HCT116 (cell line): ENCODE measurements at regions not wholly inside any gene's neighbourhood (a gene's known extent, or its start where the extent isn't known, plus 50 kb on each side); places are given as distances from the start of the nearest gene placed in this dataset.

Source experiments
- ATAC-seq: fragments of 200-7000 bp; cut with Tn5 transposase; 2 replicates; pipeline ENCODE4 v1.9.1; 2020; ENCODE audit warnings: mild to moderate bottlenecking, moderate library complexity
- BruUV-seq: library from RNA; stranded (reverse); fragments of 400-500 nt; replicated peaks from 2 replicates; lab custom pipeline; 2021; lab: Mats Ljungman, UMichigan
- CTCF ChIA-PET: fragments of 300-600 bp; sonication (Branson Sonifier 250); formaldehyde crosslinking; loops from one replicate; lab custom pipeline; 2021; ENCODE audit warnings: antibody characterized with exemption; lab: Charles Lee
- POLR2A ChIA-PET: fragments of 300-600, 350-600 bp; sonication (Branson Sonifier 250); formaldehyde crosslinking; loops from one replicate; lab custom pipeline; 2021; ENCODE audit warnings: antibody characterized with exemption; lab: Charles Lee
- RAD21 ChIA-PET, 2 experiments: fragments of 300-600 bp; sonication (Branson Sonifier 250); formaldehyde crosslinking; loops; one replicate each; lab custom pipeline; 2023; ENCODE audit warnings: low total read pairs in 2 of 2; ENCODE audit not compliant: uncharacterized antibody in 2 of 2, unreplicated experiment in 2 of 2, low non-redundant PET in 1 of 2; lab: Charles Lee
- DNase-seq: peaks from one replicate; pipeline ENCODE4 v3.0.0-alpha.2; 2010; ENCODE audit warnings: low read depth, low spot score
- H2AFZ ChIP-seq: fragments of 200-600 bp; shearing (Covaris generic), sonication (generic); 2 replicates; pipeline ENCODE4 v1.6.1; 2017; ENCODE audit warnings: low read depth, mixed run types, mixed read lengths, antibody characterized with exemption, low read length; ENCODE audit not compliant: poor library complexity, severe bottlenecking
- H3K27ac ChIP-seq: 2 replicates; pipeline ENCODE4 v1.5.1; 2012; ENCODE audit warnings: low read depth, low read length
- H3K27me3 ChIP-seq: fragments of 200-600 bp; sonication (generic); 2 replicates; pipeline ENCODE4 v1.6.1; 2016; ENCODE audit warnings: mixed run types, low read length, mixed read lengths; ENCODE audit not compliant: insufficient read depth
- H3K36me3 ChIP-seq, 2 experiments: fragments of 200-500 bp in 1 of 2; fragments of 200-600 bp in 1 of 2; sonication (Bioruptor generic) in 1 of 2; sonication (generic) in 1 of 2; 2 replicates each; pipeline versions ENCODE4 v1.5.1 to v1.6.1; 2014 to 2016; ENCODE audit warnings: low read length in 2 of 2, inconsistent platforms in 1 of 2, mixed read lengths in 1 of 2, mixed run types in 1 of 2; ENCODE audit not compliant: insufficient read depth in 2 of 2, control insufficient read depth in 1 of 2
- H3K4me1 ChIP-seq, 2 experiments: fragments of 200-600 bp in 1 of 2; sonication (generic) in 1 of 2; 2 replicates each; pipeline versions ENCODE4 v1.5.1 to v1.6.1; 2012 to 2017; ENCODE audit warnings: low read length in 2 of 2, inconsistent platforms in 1 of 2, mild to moderate bottlenecking in 1 of 2, mixed read lengths in 1 of 2, mixed run types in 1 of 2, moderate library complexity in 1 of 2; ENCODE audit not compliant: insufficient read depth in 2 of 2, control insufficient read depth in 1 of 2
- H3K4me2 ChIP-seq: fragments of 200-600 bp; sonication (generic); 2 replicates; pipeline ENCODE4 v1.6.1; 2017; ENCODE audit warnings: mixed run types, low read length, mixed read lengths
- H3K4me3 ChIP-seq, 2 experiments: fragments of 200-600 bp in 1 of 2; sonication (generic) in 1 of 2; replicated peaks in 1 of 2; 2 replicates each; pipeline ENCODE4 v1.5.1; 2011 to 2016; ENCODE audit warnings: low read length in 2 of 2, control low read depth in 1 of 2, low read depth in 1 of 2, mild to moderate bottlenecking in 1 of 2, mixed read lengths in 1 of 2, mixed run types in 1 of 2
- H3K79me2 ChIP-seq: fragments of 200-600 bp; sonication (generic); 2 replicates; pipeline ENCODE4 v1.6.1; 2017; ENCODE audit warnings: mild to moderate bottlenecking, mixed run types, low read length, moderate library complexity, mixed read lengths; ENCODE audit not compliant: insufficient read depth
- H3K9ac ChIP-seq: fragments of 200-600 bp; sonication (generic); 2 replicates; pipeline ENCODE4 v1.6.1; 2016; ENCODE audit warnings: low read length, mixed read lengths
- H3K9me2 ChIP-seq: fragments of 200-600 bp; sonication (generic), shearing (Covaris generic); 2 replicates; pipeline ENCODE4 v1.6.1; 2017; ENCODE audit warnings: mixed run types, mild to moderate bottlenecking, moderate library complexity; ENCODE audit not compliant: insufficient read depth
- H3K9me3 ChIP-seq, 2 experiments: fragments of 200-500 bp in 1 of 2; fragments of 200-600 bp in 1 of 2; sonication (Bioruptor generic) in 1 of 2; sonication (generic) in 1 of 2; 2 replicates each; pipeline ENCODE4 v1.6.1; 2014 to 2017; ENCODE audit warnings: low read length in 2 of 2, mixed read lengths in 2 of 2, inconsistent platforms in 1 of 2, low read depth in 1 of 2, mild to moderate bottlenecking in 1 of 2, mixed run types in 1 of 2, moderate library complexity in 1 of 2; ENCODE audit not compliant: control insufficient read depth in 1 of 2, insufficient read depth in 1 of 2
- H4K20me1 ChIP-seq: fragments of 200-600 bp; sonication (generic), shearing (Covaris generic); 2 replicates; pipeline ENCODE4 v1.6.1; 2017; ENCODE audit warnings: mixed run types, mild to moderate bottlenecking, moderate library complexity; ENCODE audit not compliant: insufficient read depth
- CEBPB ChIP-seq: IDR thresholded peaks from 2 replicates; pipeline ENCODE4 v1.6.1; 2012; ENCODE audit warnings: low read depth
- CTCF ChIP-seq, 3 experiments: fragments of 200-600 bp in 1 of 3; sonication (generic) in 1 of 3; IDR thresholded peaks in 2 of 3; conservative IDR thresholded peaks in 1 of 3; 2 replicates each; pipeline ENCODE4 v1.5.1; 2012 to 2017; ENCODE audit warnings: low read depth in 2 of 3, low read length in 2 of 3, antibody characterized with exemption in 1 of 3, borderline replicate concordance in 1 of 3, control low read depth in 1 of 3, mild to moderate bottlenecking in 1 of 3, mixed read lengths in 1 of 3, mixed run types in 1 of 3, moderate library complexity in 1 of 3; ENCODE audit not compliant: insufficient read depth in 1 of 3
- EGR1 ChIP-seq: IDR thresholded peaks from 2 replicates; pipeline ENCODE4 v1.6.1; 2012; ENCODE audit warnings: low read depth
- EZH2 ChIP-seq: fragments of 200-600 bp; sonication (generic); IDR thresholded peaks from 2 replicates; pipeline ENCODE4 v1.6.1; 2017; ENCODE audit warnings: antibody characterized with exemption, mixed run types
- POLR2A ChIP-seq: IDR thresholded peaks from 2 replicates; pipeline ENCODE4 v1.7.0; 2011; ENCODE audit warnings: borderline replicate concordance; ENCODE audit not compliant: insufficient read depth, insufficient read length; ENCODE audit errors: extremely low read depth
- RAD21 ChIP-seq: IDR thresholded peaks from 2 replicates; pipeline ENCODE4 v1.6.1; 2012; ENCODE audit warnings: low read depth, mild to moderate bottlenecking
- SIN3A ChIP-seq: IDR thresholded peaks from 2 replicates; pipeline ENCODE4 v1.6.1; 2012; ENCODE audit warnings: low read depth
- YY1 ChIP-seq: IDR thresholded peaks from 2 replicates; pipeline ENCODE4 v1.6.1; 2011; ENCODE audit warnings: low read length, low read depth, moderate library complexity, mild to moderate bottlenecking; ENCODE audit not compliant: insufficient replicate concordance; ENCODE audit errors: extremely low read depth
- ZNF274 ChIP-seq: fragments of 200-500 bp; sonication (Bioruptor generic); IDR thresholded peaks from 2 replicates; pipeline ENCODE4 v1.6.1; 2014; ENCODE audit warnings: mild to moderate bottlenecking, low read depth, low read length, inconsistent platforms
- intact Hi-C: fragments of 100-400 bp; cut with micrococcal nuclease; formaldehyde crosslinking; loops from 2 replicates; pipeline ENCODE4 v1.10.0; 2022
- TF ChIP-seq, protein P1 (sequence below): IDR thresholded peaks from 2 replicates; pipeline ENCODE4 v1.6.1; 2012
- TF ChIP-seq, protein P2 (sequence below): IDR thresholded peaks from 2 replicates; pipeline ENCODE4 v1.6.1; 2012

DNA sequence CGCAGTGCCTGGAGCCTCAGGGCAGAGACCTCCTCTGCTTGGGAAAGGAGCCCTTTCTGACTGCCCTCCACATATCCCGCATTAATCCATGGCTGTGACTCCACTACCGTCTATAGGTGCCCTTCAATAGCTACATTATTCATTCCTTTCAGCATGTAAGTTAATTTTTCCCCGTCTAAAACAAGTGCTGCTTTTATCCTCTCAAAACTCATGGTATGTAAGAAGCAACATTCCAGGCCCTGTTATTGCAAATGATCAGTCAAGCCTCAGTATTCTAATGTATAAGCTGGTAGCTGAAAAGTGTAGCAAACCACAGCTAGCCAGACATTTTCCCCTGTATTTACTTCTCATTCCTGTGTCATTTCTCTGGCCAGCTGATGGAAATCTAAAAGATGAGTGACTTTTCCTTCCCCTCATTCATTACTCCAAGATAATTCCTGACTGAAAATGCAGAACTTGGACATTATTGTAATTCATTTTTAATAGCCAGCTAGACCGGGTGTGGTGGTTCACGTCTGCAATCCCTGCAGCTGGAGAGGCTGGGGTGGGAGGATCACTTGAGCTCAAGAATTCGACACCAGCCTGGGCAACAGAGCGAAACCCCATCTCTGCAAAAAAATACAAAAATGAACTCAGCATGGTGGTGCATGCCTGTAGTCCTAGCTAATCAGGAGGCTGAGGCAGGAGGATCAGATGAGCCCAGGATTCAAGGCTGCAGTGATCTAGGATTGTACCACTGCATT, 88.5 kb upstream of the SOD1 start:
- no peak for DNase-seq

GRCh38 chr21:31566611-31567010, 92.9 kb upstream of the SOD1 start:
- H3K27ac ChIP-seq, result no peak overlapping the region
- no TSS peak for BruUV-seq
- RAD21 ChIA-PET, result no interaction called here
- POLR2A ChIA-PET, result interaction anchor here (0.7 kb wide), 1 partner anchor 166 kb away, joined by 3 read pairs; no protein-coding TSS in a partner anchor
- no peaks in the 10 kb centered on the region for H3K36me3 ChIP-seq
- no peaks in the 10 kb centered on the region for H3K9me3 ChIP-seq
- intact Hi-C loops, result no loop called here
- no peak overlapping the region for H3K4me3 ChIP-seq
- TF ChIP-seq RAD21 (no peak), CTCF (IDR thresholded peaks at IDR 0.05 in 2 of 3, conservative IDR thresholded peaks at IDR 0.05 in 1 of 3; ENCODE audit: borderline replicate concordance in 1 of 3, insufficient read depth in 1 of 3, low read depth in 2 of 3, low read length in 2 of 3) (no peak), YY1 (no peak), EZH2 (no peak), EGR1 (no peak), ZNF274 (no peak), SIN3A (no peak), CEBPB (no peak)
- TF ChIP-seq, protein P1, sequence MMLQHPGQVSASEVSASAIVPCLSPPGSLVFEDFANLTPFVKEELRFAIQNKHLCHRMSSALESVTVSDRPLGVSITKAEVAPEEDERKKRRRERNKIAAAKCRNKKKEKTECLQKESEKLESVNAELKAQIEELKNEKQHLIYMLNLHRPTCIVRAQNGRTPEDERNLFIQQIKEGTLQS, result no peak
- TF ChIP-seq, protein P2, sequence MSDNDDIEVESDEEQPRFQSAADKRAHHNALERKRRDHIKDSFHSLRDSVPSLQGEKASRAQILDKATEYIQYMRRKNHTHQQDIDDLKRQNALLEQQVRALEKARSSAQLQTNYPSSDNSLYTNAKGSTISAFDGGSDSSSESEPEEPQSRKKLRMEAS, result no peak
- no peak overlapping the region for H3K4me2 ChIP-seq
- no peaks in the 10 kb centered on the region for H3K27me3 ChIP-seq
- no peaks in the 10 kb centered on the region for H3K79me2 ChIP-seq
- no peaks in the 10 kb centered on the region for H4K20me1 ChIP-seq
- CTCF ChIA-PET, result no interaction called here
- DNase-seq (no peak), ATAC-seq (no peak)
- H3K9me2 ChIP-seq, result no peaks in the 10 kb centered on the region
- no peak overlapping the region for H2AFZ ChIP-seq
- H3K9ac ChIP-seq, result no peak overlapping the region
- peaks cover 0 to 6% of the 10 kb centered on the region in 2 experiments; a peak in 3 of 4 replicates for H3K4me1 ChIP-seq

More for the DNA sequence above, 88.5 kb upstream of the SOD1 start:
- H3K4me3 ChIP-seq, result no peak overlapping the region
- H3K4me1 ChIP-seq, result no peaks in the 10 kb centered on the region
- RAD21 ChIA-PET, result no interaction called here
- no peaks in the 10 kb centered on the region for H4K20me1 ChIP-seq
- intact Hi-C loops, result no loop called here
- no peaks in the 10 kb centered on the region for H3K79me2 ChIP-seq
- BruUV-seq, result no TSS peak
- H3K9ac ChIP-seq, result no peak overlapping the region
- no peaks in the 10 kb centered on the region for H3K9me2 ChIP-seq
- no peaks in the 10 kb centered on the region for H3K27me3 ChIP-seq
- H3K36me3 ChIP-seq, result no peaks in the 10 kb centered on the region
- H2AFZ ChIP-seq, result no peak overlapping the region
- ATAC-seq, result no peak
- POLR2A ChIA-PET, result interaction anchor here (0.8 to 1.5 kb wide), 2 partner anchors 12 kb away, joined by 3 read pairs; no protein-coding TSS in a partner anchor
- H3K9me3 ChIP-seq, result peaks cover 0 to 8% of the 10 kb centered on the region in 2 experiments; a peak in 2 of 4 replicates
- H3K27ac ChIP-seq, result no peak overlapping the region
- H3K4me2 ChIP-seq, result no peak overlapping the region
- CTCF ChIA-PET, result interaction anchor here (1.2 kb wide), 1 partner anchor 10 kb away, joined by 6 read pairs; no protein-coding TSS in a partner anchor
- no peak for TF ChIP-seq CEBPB
- no peak for TF ChIP-seq SIN3A
- TF ChIP-seq POLR2A, result no peak
- TF ChIP-seq, protein P1, result no peak
- no peak for TF ChIP-seq EGR1
- no peak for TF ChIP-seq YY1
- no peak for TF ChIP-seq RAD21
